DND-41 (cell line): ENCODE measurements at regions not wholly inside any gene's neighbourhood (a gene's known extent, or its start where the extent isn't known, plus 50 kb on each side); places are given as distances from the start of the nearest gene placed in this dataset.

Source experiments
- CTCF ChIP-seq: IDR thresholded peaks from 2 replicates; pipeline ENCODE4 v1.5.1; 2012; ENCODE audit warnings: borderline replicate concordance, low read length, moderate library complexity, mild to moderate bottlenecking; ENCODE audit not compliant: poor library complexity, severe bottlenecking; ENCODE audit errors: extremely low read depth
- EZH2 ChIP-seq: IDR thresholded peaks from 3 replicates; pipeline ENCODE4 v1.6.1; 2012; ENCODE audit warnings: borderline replicate concordance, low read depth, mild to moderate bottlenecking, moderate library complexity, low read length, inconsistent platforms; ENCODE audit not compliant: severe bottlenecking

- no peak for TF ChIP-seq CTCF
- no peak for TF ChIP-seq EZH2
Observed at GRCh38 chr5:72021651-72022357, 85.5 kb upstream of the MAP1B start.
